ENCODE measurements at regions not wholly inside any gene's neighbourhood (a gene's known extent, or its start where the extent isn't known, plus 50 kb on each side); places are given as distances from the start of the nearest gene placed in this dataset.

- no peak for TF ChIP-seq CTCF (IDR thresholded peaks at IDR 0.05; ENCODE audit: low read length)
- no peak for TF ChIP-seq EZH2 (optimal IDR thresholded peaks at IDR 0.05; ENCODE audit: low read depth, low read length)
Observed at GRCh38 chr4:181807771-181808170, 435.4 kb upstream of the TENM3 start.

Measured in MM.1S (cell line).